ENCODE measurements at regions not wholly inside any gene's neighbourhood (a gene's known extent, or its start where the extent isn't known, plus 50 kb on each side); places are given as distances from the start of the nearest gene placed in this dataset.

DNA sequence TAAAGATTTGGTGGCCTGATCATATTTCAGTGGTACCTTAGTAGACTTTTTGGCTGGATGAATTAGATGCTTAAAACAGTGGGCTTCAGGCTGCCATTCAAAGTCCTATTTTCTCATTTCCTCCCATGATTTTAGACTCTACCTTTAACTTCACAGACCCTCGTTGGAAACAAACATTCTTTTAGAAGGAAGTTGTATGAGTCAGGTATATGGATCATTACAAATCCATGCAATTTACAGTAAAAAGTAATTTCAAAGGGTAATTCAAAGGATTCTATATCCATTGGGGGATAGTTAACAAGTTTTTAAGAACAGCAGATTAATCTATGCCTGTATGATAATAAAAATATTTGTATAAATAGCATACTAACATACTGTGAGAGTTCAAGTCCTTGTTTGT lies 216.9 kb upstream of the RRP15 start:
- TF ChIP-seq, protein P1, sequence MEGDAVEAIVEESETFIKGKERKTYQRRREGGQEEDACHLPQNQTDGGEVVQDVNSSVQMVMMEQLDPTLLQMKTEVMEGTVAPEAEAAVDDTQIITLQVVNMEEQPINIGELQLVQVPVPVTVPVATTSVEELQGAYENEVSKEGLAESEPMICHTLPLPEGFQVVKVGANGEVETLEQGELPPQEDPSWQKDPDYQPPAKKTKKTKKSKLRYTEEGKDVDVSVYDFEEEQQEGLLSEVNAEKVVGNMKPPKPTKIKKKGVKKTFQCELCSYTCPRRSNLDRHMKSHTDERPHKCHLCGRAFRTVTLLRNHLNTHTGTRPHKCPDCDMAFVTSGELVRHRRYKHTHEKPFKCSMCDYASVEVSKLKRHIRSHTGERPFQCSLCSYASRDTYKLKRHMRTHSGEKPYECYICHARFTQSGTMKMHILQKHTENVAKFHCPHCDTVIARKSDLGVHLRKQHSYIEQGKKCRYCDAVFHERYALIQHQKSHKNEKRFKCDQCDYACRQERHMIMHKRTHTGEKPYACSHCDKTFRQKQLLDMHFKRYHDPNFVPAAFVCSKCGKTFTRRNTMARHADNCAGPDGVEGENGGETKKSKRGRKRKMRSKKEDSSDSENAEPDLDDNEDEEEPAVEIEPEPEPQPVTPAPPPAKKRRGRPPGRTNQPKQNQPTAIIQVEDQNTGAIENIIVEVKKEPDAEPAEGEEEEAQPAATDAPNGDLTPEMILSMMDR (IDR thresholded peaks at IDR 0.05; ENCODE audit: insufficient read depth, low read length), result no peak
- TF ChIP-seq GABPA (IDR thresholded peaks at IDR 0.05; ENCODE audit: low read depth), result no peak
